Gastrocnemius medialis (tissue), 4 donors: ENCODE measurements at regions not wholly inside any gene's neighbourhood (a gene's known extent, or its start where the extent isn't known, plus 50 kb on each side); places are given as distances from the start of the nearest gene placed in this dataset.

Experiments
- ATAC-seq, 2 donors: fragments of 150-250 bp; one replicate each; pipeline ENCODE4 v1.9.1; 2016
- DNase-seq, 2 donors: peaks; one replicate each; pipeline ENCODE4 v3.0.0-alpha.2; 2019
- H3K27ac ChIP-seq, 4 donors: fragments of 200-600 bp; sonication (generic); 1 replicate in 1 of 4; 2 replicates in 3 of 4; pipeline ENCODE4 v1.5.1; 2016 to 2018; ENCODE audit warnings: mild to moderate bottlenecking in 2 of 4, moderate library complexity in 1 of 4
- H3K27me3 ChIP-seq, 3 donors: fragments of 200-600 bp; sonication (generic) in 2 of 3; 1 replicate in 1 of 3; 2 replicates in 2 of 3; pipeline versions ENCODE4 v1.5.1 to v1.6.0; 2016 to 2019; ENCODE audit warnings: mild to moderate bottlenecking in 1 of 3, moderate library complexity in 1 of 3
- H3K36me3 ChIP-seq, 2 donors: fragments of 200-600 bp; sonication (generic) in 1 of 2; one replicate each; pipeline ENCODE4 v1.5.1; 2017 to 2018
- H3K4me1 ChIP-seq, 2 donors: fragments of 200-600 bp; sonication (generic) in 1 of 2; one replicate each; pipeline ENCODE4 v1.5.1; 2016 to 2017; ENCODE audit warnings: mild to moderate bottlenecking in 2 of 2
- H3K4me3 ChIP-seq, 4 donors: fragments of 200-600 bp; sonication (generic) in 3 of 4; 1 replicate in 1 of 4; 2 replicates in 3 of 4; pipeline ENCODE4 v1.5.1; 2016 to 2019; ENCODE audit warnings: mild to moderate bottlenecking in 2 of 4
- H3K9me3 ChIP-seq, 3 donors: fragments of 200-600 bp; sonication (generic) in 2 of 3; 1 replicate in 1 of 3; 2 replicates in 2 of 3; pipeline ENCODE4 v1.5.1; 2016 to 2019
- CTCF ChIP-seq, 5 experiments: fragments of 450-650 bp in 3 of 5; fragments of 200-600 bp in 2 of 5; sonication (generic) in 2 of 5; IDR thresholded peaks in 4 of 5; conservative IDR thresholded peaks in 1 of 5; 1 replicate in 4 of 5; 2 replicates in 1 of 5; pipeline ENCODE4 v1.5.1; 2016 to 2019; ENCODE audit warnings: antibody characterized with exemption in 5 of 5, mild to moderate bottlenecking in 3 of 5, moderate library complexity in 3 of 5
- POLR2A ChIP-seq, 2 donors: fragments of 450-650 bp; IDR thresholded peaks; one replicate each; pipeline ENCODE4 v1.6.1; 2017; ENCODE audit warnings: antibody characterized with exemption in 2 of 2, mild to moderate bottlenecking in 2 of 2, moderate library complexity in 2 of 2
- in situ Hi-C, 4 donors: fragments of 200-750 bp; cut with MboI; loops; one replicate each; pipeline versions ENCODE4 v1.15.0 to v1.8.0; 2017; ENCODE audit warnings: low sequenced_read_pairs in 4 of 4
- intact Hi-C: fragments of 100-400 bp; cut with DNase I; formaldehyde crosslinking; loops from one replicate; pipeline ENCODE4 v1.15.1; 2023; ENCODE audit warnings: low total_unique reads

GRCh38 chr15:26177816-26178215 is 314.7 kb upstream of the ATP10A start:
- Histone ChIP-seq H3K36me3 (no peaks in the 10 kb centered on the region), H3K4me1 (no peaks in the 10 kb centered on the region), H3K9me3 (no peaks in the 10 kb centered on the region), H3K27ac (no peak overlapping the region), H3K4me3 (no peak overlapping the region), H3K27me3 (no peaks in the 10 kb centered on the region)
- in situ Hi-C loops (no loop called here), intact Hi-C loops (no loop called here)
- no peak for TF ChIP-seq CTCF (IDR thresholded peaks at IDR 0.05 in 4 of 5, conservative IDR thresholded peaks at IDR 0.05 in 1 of 5)
- TF ChIP-seq POLR2A (IDR thresholded peaks at IDR 0.05), result no peak
- DNase-seq (no peak), ATAC-seq (no peak)

- Histone ChIP-seq H3K36me3 (no peaks in the 10 kb centered on the region), H3K4me3 (no peak overlapping the region), H3K27me3 (no peaks in the 10 kb centered on the region), H3K4me1 (no peaks in the 10 kb centered on the region), H3K27ac (no peak overlapping the region), H3K9me3 (no peaks in the 10 kb centered on the region)
- DNase-seq (no peak), ATAC-seq (no peak)
- in situ Hi-C loops (no loop called here), intact Hi-C loops (no loop called here)
- TF ChIP-seq CTCF (IDR thresholded peaks at IDR 0.05 in 4 of 5, conservative IDR thresholded peaks at IDR 0.05 in 1 of 5) (no peak), POLR2A (IDR thresholded peaks at IDR 0.05) (no peak)
Observed at GRCh38 chr15:26176831-26177230, 313.7 kb upstream of the ATP10A start.

GRCh38 chr15:26171266-26171665 is 308.1 kb upstream of the ATP10A start:
- ATAC-seq (no peak), DNase-seq (no peak)
- Histone ChIP-seq H3K9me3 (no peaks in the 10 kb centered on the region), H3K4me1 (no peaks in the 10 kb centered on the region), H3K4me3 (no peak overlapping the region), H3K36me3 (no peaks in the 10 kb centered on the region), H3K27me3 (no peaks in the 10 kb centered on the region), H3K27ac (no peak overlapping the region)
- intact Hi-C loops (no loop called here), in situ Hi-C loops (no loop called here)
- no peak for TF ChIP-seq CTCF (IDR thresholded peaks at IDR 0.05 in 4 of 5, conservative IDR thresholded peaks at IDR 0.05 in 1 of 5)
- TF ChIP-seq POLR2A (IDR thresholded peaks at IDR 0.05), result no peak

GRCh38 chr15:26166429-26166828 is 303.3 kb upstream of the ATP10A start:
- DNase-seq (no peak), ATAC-seq (no peak)
- Histone ChIP-seq H3K9me3 (no peaks in the 10 kb centered on the region), H3K27ac (no peak overlapping the region), H3K27me3 (no peaks in the 10 kb centered on the region), H3K4me3 (no peak overlapping the region), H3K36me3 (no peaks in the 10 kb centered on the region), H3K4me1 (no peaks in the 10 kb centered on the region)
- intact Hi-C loops, result no loop called here
- in situ Hi-C loops, result no loop called here
- TF ChIP-seq POLR2A (IDR thresholded peaks at IDR 0.05), result no peak
- TF ChIP-seq CTCF (IDR thresholded peaks at IDR 0.05 in 4 of 5, conservative IDR thresholded peaks at IDR 0.05 in 1 of 5), result no peak

- H3K27ac ChIP-seq, result no peak overlapping the region
- in situ Hi-C loops, result no loop called here
- TF ChIP-seq CTCF (IDR thresholded peaks at IDR 0.05 in 4 of 5, conservative IDR thresholded peaks at IDR 0.05 in 1 of 5) (no peak), POLR2A (IDR thresholded peaks at IDR 0.05) (no peak)
- intact Hi-C loops, result no loop called here
- H3K9me3 ChIP-seq, result no peaks in the 10 kb centered on the region
- ATAC-seq (no peak), DNase-seq (no peak)
- no peak overlapping the region for H3K4me3 ChIP-seq
- H3K36me3 ChIP-seq, result no peaks in the 10 kb centered on the region
- no peaks in the 10 kb centered on the region for H3K4me1 ChIP-seq
- no peaks in the 10 kb centered on the region for H3K27me3 ChIP-seq
Observed at GRCh38 chr15:26165546-26165945, 302.4 kb upstream of the ATP10A start.
